ENCODE measurements at regions not wholly inside any gene's neighbourhood (a gene's known extent, or its start where the extent isn't known, plus 50 kb on each side); places are given as distances from the start of the nearest gene placed in this dataset.

GRCh38 chr6:106736502-106736901 is 107.1 kb downstream of the QRSL1 start:
- no peaks in the 10 kb centered on the region for H4K20me1 ChIP-seq (replicated peaks; ENCODE audit: insufficient read depth)
- no peak for DNase-seq (ENCODE audit: low spot score)
- H3K4me3 ChIP-seq: no peak overlapping the region
- no peak for ATAC-seq
- H3K27ac ChIP-seq (ENCODE audit: low read depth): no peak overlapping the region
- H3K4me1 ChIP-seq (ENCODE audit: insufficient read depth): peaks cover 10% of the 10 kb centered on the region; the same call in 1 of the 2 replicates
- H3K36me3 Mint-ChIP-seq (ENCODE audit: low read depth): peaks cover 24% of the 10 kb centered on the region
- H3F3A ChIP-seq (replicated peaks; ENCODE audit: low read depth): 0 out of 2 replicates have a peak, but pooled peaks cover 4% of the 10 kb centered on the region
- peaks cover 13% of the 10 kb centered on the region; the same call in 1 of the 2 replicates for H3K9me2 ChIP-seq (ENCODE audit: insufficient read depth)
- H2AFZ ChIP-seq: no peak overlapping the region
- no peaks in the 10 kb centered on the region for H3K27me3 Mint-ChIP-seq (ENCODE audit: insufficient read depth, low read depth, poor library complexity)
- no peak overlapping the region for H3K4me2 ChIP-seq
- H3K27me3 ChIP-seq (ENCODE audit: insufficient read depth): no peaks in the 10 kb centered on the region
- H3K79me2 ChIP-seq (replicated peaks; ENCODE audit: insufficient read depth): no peaks in the 10 kb centered on the region
- no peak overlapping the region for H3K27ac Mint-ChIP-seq
- peaks cover 8% of the 10 kb centered on the region for H3K4me1 Mint-ChIP-seq
- no peak for TF ChIP-seq ETS1 (IDR thresholded peaks at IDR 0.05)
- TF ChIP-seq ZNF114 (CRISPR knock-in tag; IDR thresholded peaks at IDR 0.05): no peak
- TF ChIP-seq ZNF331 (CRISPR knock-in tag; IDR thresholded peaks at IDR 0.05; ENCODE audit: low read depth): no peak
- TF ChIP-seq NANOG (IDR thresholded peaks at IDR 0.05; ENCODE audit: borderline replicate concordance): no peak
- no peak for TF ChIP-seq ZNF462 (CRISPR knock-in tag; IDR thresholded peaks at IDR 0.05)
- H3K9me3 Mint-ChIP-seq: peaks cover 28% of the 10 kb centered on the region
- no peak overlapping the region for H3K4me3 Mint-ChIP-seq
- no peaks in the 10 kb centered on the region for H3K36me3 ChIP-seq (ENCODE audit: insufficient read depth)

GRCh38 chr6:106735828-106736227 is 106.5 kb downstream of the QRSL1 start:
- Histone ChIP-seq H3K4me2 (no peak overlapping the region), H3K4me3 (no peak overlapping the region)
- no peak for ATAC-seq
- TF ChIP-seq ZNF331 (CRISPR knock-in tag; IDR thresholded peaks at IDR 0.05; ENCODE audit: low read depth) (no peak), EZH2phosphoT487 (IDR thresholded peaks at IDR 0.05; ENCODE audit: unreplicated experiment) (no peak), JUNB (IDR thresholded peaks at IDR 0.05; ENCODE audit: unreplicated experiment) (no peak), POLR2AphosphoS5 (IDR thresholded peaks at IDR 0.05; ENCODE audit: low read depth) (no peak), REST (IDR thresholded peaks at IDR 0.05; ENCODE audit: unreplicated experiment) (no peak), ETS1 (IDR thresholded peaks at IDR 0.05) (no peak), NANOG (IDR thresholded peaks at IDR 0.05; ENCODE audit: borderline replicate concordance) (no peak), EZH2 (IDR thresholded peaks at IDR 0.05; ENCODE audit: low read depth, unreplicated experiment) (no peak)

More at GRCh38 chr6:106735828-106736227, 106.5 kb downstream of the QRSL1 start:
- no peaks in the 10 kb centered on the region for H4K20me1 ChIP-seq (replicated peaks; ENCODE audit: insufficient read depth)
- H3F3A ChIP-seq (replicated peaks; ENCODE audit: low read depth): 0 out of 2 replicates have a peak, but pooled peaks cover 4% of the 10 kb centered on the region
- H2AFZ ChIP-seq: no peak overlapping the region
- peaks cover 10% of the 10 kb centered on the region; the same call in 1 of the 2 replicates for H3K4me1 ChIP-seq (ENCODE audit: insufficient read depth)
- no peaks in the 10 kb centered on the region for H3K36me3 ChIP-seq (ENCODE audit: insufficient read depth)
- peaks cover 13% of the 10 kb centered on the region; the same call in 1 of the 2 replicates for H3K9me2 ChIP-seq (ENCODE audit: insufficient read depth)
- H3K27ac ChIP-seq (ENCODE audit: low read depth): 0 out of 2 replicates have a peak overlapping the region, but pooled peaks have one; percentile 52
- peaks cover 8% of the 10 kb centered on the region for H3K4me1 Mint-ChIP-seq
- H3K27me3 ChIP-seq (ENCODE audit: insufficient read depth): no peaks in the 10 kb centered on the region
- peaks cover 24% of the 10 kb centered on the region for H3K36me3 Mint-ChIP-seq (ENCODE audit: low read depth)
- no peaks in the 10 kb centered on the region for H3K79me2 ChIP-seq (replicated peaks; ENCODE audit: insufficient read depth)
- no peak for DNase-seq (ENCODE audit: low spot score)
- H3K27ac Mint-ChIP-seq: no peak overlapping the region
- peaks cover 1% of the 10 kb centered on the region for H3K27me3 Mint-ChIP-seq (ENCODE audit: insufficient read depth, low read depth, poor library complexity)
- no peak overlapping the region for H3K4me3 Mint-ChIP-seq
- peaks cover 28% of the 10 kb centered on the region for H3K9me3 Mint-ChIP-seq

All from GM23338 (cell line).